CD4-positive, alpha-beta T cell treated with Interferon gamma for 1 hour (primary cell): ENCODE measurements at regions not wholly inside any gene's neighbourhood (a gene's known extent, or its start where the extent isn't known, plus 50 kb on each side); places are given as distances from the start of the nearest gene placed in this dataset.
"Not testable (repeated sequence)": the region's sequence is repeated elsewhere in the genome, so short reads cannot be mapped to it uniquely, and the experiment has no call there.

Source experiments
- DNase-seq: peaks from one replicate; pipeline ENCODE4 v3.0.0-alpha.2; 2020

- no peak for DNase-seq
Observed at GRCh38 chr4:114306946-114307345, 291.7 kb upstream of the UGT8 start.

- DNase-seq, result no peak
Observed at GRCh38 chr4:114310296-114310925, 288.2 kb upstream of the UGT8 start.

- no peak for DNase-seq
Observed at GRCh38 chr4:114311787-114312186, 286.8 kb upstream of the UGT8 start.

DNA sequence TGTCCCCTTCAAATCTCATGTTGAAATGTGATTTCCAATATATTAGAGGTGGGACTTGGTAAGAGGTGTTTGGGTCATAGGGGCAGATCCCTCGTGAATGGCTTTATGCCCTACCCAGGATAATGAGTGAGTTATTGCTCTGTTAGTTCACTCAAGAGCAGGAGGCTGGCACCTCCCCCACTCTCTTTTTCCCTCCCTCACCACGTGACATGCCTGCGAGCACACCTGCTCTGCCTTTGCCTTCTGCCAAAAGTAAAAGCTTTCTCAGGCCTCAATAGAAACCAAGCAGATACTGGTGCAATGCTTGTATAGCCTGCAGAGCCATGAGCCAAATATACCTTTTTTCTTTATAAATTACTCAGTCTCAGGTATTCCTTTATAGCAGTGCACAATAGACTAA is 286.3 kb upstream of the UGT8 start:
- no peak for DNase-seq

- DNase-seq, result no peak
Observed at GRCh38 chr4:114316789-114317188, 281.8 kb upstream of the UGT8 start.

GRCh38 chr4:114317564-114317963 is 281.0 kb upstream of the UGT8 start:
- DNase-seq, result no peak

- no peak for DNase-seq
Observed at GRCh38 chr4:114318309-114318708, 280.3 kb upstream of the UGT8 start.

DNA sequence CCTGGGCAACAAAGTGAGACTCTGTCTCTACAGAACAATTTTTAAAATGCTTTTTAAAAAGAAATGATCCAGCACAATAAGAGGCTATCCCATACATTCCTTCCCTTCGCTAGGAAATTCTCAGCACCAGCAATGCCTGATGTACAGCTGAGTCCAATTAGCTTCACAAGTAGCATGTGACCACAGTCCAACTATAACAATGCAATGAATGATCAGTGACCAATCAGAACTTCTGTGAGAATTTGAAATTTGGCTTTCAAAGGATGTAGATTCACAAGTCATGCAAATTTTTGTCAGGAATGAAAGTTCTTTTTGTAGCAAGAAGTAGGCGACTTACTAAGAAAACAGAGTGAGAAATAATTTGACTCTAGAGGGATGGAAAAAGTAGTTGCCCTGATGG is 278.5 kb upstream of the UGT8 start:
- no peak for DNase-seq

- no peak for DNase-seq
Observed at GRCh38 chr4:114321366-114321765, 277.2 kb upstream of the UGT8 start.

- DNase-seq, result no peak
Observed at GRCh38 chr4:114323841-114324240, 274.8 kb upstream of the UGT8 start.

DNA sequence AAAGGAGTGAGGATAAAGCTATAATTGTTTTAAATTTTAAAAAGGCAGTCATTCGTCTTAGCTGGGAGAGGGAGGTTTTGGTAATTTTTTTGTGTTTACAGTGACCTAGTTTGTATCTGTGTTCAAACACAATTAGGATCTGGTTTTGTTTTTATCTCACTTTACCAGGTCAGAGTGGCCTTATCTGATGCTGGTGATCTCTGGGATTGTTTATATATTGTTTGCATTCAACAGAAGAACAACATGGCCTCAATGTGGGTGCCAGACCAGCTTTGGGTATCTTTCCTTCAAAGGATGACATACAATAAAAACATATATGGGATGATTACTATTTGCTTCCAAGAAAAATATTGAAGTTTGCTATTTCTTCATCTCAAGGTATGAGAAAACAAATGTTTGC is 272.2 kb upstream of the UGT8 start:
- no peak for DNase-seq

DNA sequence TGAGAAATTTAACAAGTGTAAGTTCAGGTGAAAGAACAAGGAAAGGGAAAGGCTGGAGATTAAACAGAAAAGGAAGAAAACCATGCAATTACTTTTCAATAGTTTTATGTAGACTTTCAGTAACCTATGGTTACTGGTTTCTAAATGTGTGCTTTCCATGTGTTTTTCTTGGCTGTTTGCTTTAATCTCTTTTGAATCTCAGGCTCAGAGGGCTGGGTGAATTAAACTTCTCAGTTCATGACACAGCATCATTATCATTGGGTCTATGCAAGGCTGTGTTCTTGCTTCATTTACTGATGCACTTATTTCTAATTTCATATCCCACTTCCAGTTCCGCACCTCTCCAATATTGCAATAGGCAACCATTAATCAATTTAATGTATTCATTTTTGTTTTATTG is 266.5 kb upstream of the UGT8 start:
- no peak for DNase-seq

DNA sequence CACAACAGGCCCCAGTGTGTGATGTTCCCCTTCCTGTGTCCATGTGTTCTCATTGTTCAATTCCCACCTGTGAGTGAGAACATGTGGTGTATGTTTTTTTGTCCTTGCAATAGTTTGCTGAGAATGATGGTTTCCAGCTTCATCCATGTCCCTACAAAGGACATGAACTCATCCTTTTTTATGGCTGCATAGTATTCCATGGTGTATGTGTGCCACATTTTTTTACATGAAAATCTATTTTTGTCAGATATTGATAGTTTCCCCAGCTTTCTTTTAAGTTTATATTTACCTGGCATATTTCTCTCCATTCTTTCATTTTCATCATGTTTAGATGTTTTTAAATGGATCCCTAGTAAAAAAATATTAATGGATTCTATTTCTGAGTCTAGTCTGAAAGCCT is 264.2 kb upstream of the UGT8 start:
- DNase-seq, result not testable (repeated sequence)

DNA sequence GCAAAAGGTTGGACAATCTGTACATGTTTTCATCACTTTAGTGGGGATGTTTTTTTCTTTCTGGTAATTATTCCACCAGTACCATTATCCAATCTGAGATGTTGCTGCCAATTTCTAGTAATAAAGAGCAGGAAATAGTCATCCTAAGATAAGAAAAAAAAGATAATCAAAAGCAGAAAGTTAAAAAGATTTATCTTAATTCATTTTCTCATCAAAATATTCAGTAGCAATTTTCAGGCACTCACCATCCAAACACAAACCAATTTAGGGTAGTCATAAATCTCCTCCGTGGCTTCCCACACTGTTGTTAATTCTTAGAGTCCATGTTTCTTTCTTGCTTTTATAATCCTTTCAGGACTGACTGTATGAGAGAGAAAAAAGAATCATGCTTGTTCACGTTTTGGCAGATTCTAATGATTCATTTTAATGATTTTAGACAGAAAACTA is 263.7 kb upstream of the UGT8 start:
- DNase-seq, result no peak

GRCh38 chr4:114335339-114335738 is 263.3 kb upstream of the UGT8 start:
- DNase-seq, result no peak

DNA sequence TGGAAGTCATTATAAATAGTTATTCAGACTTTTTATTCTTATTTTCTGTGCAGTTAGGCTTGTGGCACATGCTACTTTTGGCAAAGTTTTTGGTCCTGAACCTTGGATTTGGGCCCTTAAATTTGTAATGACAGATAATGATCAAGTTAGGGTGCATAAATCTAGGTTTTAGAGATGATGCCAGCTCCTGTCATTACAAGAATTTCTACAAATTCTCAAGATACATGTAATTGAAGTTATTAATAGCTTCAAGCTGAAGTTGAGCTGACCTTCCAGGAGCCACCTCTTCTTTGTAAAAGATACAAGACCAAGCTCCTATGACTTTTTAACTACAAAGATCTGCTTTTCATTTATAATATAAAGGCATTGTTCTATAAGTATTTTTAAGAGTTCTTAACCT is 255.6 kb upstream of the UGT8 start:
- no peak for DNase-seq

GRCh38 chr4:114349543-114350175 is 248.9 kb upstream of the UGT8 start:
- DNase-seq, result no peak

- DNase-seq, result no peak
Observed at GRCh38 chr4:114358901-114359300, 239.7 kb upstream of the UGT8 start.

DNA sequence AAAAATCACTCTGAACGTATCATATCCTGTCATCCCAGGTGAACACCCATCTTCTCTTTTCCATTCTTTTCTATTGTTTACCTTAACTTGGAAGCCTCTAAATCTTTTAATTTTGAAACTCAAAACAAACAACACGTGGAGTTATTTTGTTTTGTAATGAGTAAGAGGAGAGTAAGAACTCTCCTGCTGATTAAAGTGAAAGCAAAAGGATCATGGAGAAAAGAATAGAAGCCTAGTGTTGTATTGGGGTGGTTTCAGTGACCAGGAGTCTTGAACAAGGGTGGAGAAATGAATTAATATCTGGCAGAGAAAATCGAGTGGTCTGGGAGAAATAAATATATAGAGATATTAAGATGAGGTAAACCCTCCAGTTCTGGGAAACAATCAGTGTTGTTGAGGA is 237.4 kb upstream of the UGT8 start:
- no peak for DNase-seq

DNA sequence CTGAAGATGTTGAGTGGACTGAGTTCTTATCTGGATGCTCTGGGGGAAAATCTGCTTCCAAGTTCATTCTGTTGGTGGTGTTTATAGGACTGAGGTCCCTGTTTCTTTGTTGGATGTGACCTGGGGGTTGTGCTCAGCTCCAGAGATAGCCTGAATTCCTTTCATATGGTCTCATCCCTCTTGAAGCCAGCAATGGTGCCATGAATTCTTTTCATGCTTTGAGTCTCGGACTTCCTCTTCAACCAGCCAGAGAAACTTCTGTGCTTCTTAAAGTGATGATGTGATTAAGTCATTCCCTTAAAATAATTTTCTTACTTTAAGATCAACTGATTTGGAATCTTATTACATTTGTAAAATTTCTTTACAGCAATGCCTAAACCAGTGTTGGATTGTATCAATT is 233.8 kb upstream of the UGT8 start:
- DNase-seq, result no peak

DNA sequence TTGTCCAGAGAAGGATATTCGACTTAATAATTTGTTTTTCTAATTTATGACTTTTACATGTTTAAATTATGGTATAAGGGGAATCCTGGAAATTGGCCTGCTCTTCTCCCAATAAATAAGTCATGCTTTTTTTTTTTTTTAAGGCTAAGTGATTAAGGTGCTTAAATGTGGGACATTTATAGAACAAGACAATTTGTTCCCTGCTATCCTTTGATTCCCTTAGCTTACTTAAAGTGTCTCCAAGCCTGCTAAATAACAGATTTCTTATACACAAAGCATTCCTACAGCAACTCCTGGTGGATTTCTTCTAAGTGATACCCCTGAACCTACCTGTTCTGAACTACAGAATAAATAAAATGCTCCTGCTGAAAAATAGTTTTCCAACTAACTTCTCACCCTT is 233.0 kb upstream of the UGT8 start:
- no peak for DNase-seq

- no peak for DNase-seq
Observed at GRCh38 chr4:114366368-114366767, 232.2 kb upstream of the UGT8 start.

- DNase-seq, result no peak
Observed at GRCh38 chr4:114368751-114369150, 229.9 kb upstream of the UGT8 start.

GRCh38 chr4:114373508-114373907 is 225.1 kb upstream of the UGT8 start:
- no peak for DNase-seq

GRCh38 chr4:114378305-114378903 is 220.2 kb upstream of the UGT8 start:
- DNase-seq, result no peak
